GM19395 (cell line): ENCODE measurements at regions not wholly inside any gene's neighbourhood (a gene's known extent, or its start where the extent isn't known, plus 50 kb on each side); places are given as distances from the start of the nearest gene placed in this dataset.

Source experiments
- ATAC-seq: cut with Tn5 transposase; IDR thresholded peaks from one replicate; pipeline ENCODE4 v1.9.1; 2021; ENCODE audit warnings: mild to moderate bottlenecking, moderate library complexity; ENCODE audit not compliant: unreplicated experiment

DNA sequence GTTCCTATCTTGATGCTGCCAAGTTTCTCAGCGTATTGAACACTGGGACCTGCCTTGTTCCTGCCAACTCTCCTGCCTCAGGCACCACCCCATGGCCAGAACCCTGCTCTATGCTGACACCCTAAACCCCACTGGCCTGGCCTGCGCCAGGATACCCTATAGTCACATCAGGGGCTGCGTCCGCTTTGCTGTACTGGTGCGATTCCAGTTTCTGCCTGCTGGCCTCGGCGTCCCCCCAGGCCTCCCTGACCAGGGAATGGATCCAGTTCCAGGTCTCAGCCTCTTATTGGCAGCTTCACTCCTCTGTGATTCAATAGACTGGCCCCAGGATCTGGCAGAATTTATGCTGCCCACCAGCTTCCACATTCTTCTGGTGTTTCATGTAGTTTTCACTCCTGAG, 55.0 kb downstream of the GPR6 start:
- no peak for ATAC-seq

- no peak for ATAC-seq
Observed at GRCh38 chr6:110033749-110034666, 55.9 kb downstream of the GPR6 start.

GRCh38 chr6:110034667-110035036, 56.5 kb downstream of the GPR6 start:
- ATAC-seq, result no peak

DNA sequence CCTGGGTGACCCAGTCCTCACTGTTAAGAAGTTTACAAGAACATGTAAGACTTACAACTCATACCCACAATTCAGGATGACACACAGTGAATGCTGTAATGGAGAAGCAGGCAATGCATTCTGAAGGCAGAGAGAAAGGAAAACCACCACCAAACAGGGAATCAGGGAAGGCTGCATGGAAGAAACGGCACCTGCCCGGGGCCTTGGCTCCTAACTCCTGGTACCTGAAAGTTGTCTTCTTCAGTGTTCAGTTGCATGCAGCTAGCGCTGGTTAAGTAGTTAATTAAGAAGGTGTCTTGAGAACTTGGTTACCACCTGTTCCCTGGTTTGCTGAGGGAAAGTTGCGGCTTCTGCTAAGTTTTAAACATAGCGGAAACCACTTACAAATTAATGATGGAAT, 57.2 kb downstream of the GPR6 start:
- no peak for ATAC-seq

- ATAC-seq, result no peak
Observed at GRCh38 chr6:110036408-110037302, 58.5 kb downstream of the GPR6 start.

GRCh38 chr6:110037726-110038295, 59.7 kb downstream of the GPR6 start:
- no peak for ATAC-seq

- peak; percentile 90 for ATAC-seq
Observed at GRCh38 chr6:110039364-110039980, 61.4 kb downstream of the GPR6 start.

DNA sequence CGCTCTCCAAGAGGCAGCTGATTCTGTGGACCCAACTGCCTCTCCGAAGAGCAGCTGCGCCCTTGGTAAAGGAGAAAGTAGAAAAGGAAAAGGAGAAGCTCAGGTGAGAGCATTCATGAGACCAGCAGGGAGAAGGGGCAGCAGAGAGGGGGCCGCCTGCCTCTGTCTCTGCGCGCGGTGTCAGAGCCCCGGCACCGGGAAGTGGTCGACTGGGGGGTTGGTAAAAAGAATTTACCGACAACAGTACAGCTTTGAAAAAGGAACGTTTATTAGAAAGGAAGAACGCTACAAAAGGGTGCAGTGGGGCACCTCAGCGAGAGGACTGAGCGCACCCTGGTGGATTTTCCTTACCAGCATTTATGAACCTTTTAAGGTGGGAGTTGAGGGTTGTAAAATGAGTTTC, 61.9 kb downstream of the GPR6 start:
- peak; percentile 61 for ATAC-seq

GRCh38 chr6:110040716-110041115, 62.6 kb downstream of the GPR6 start:
- ATAC-seq, result no peak

DNA sequence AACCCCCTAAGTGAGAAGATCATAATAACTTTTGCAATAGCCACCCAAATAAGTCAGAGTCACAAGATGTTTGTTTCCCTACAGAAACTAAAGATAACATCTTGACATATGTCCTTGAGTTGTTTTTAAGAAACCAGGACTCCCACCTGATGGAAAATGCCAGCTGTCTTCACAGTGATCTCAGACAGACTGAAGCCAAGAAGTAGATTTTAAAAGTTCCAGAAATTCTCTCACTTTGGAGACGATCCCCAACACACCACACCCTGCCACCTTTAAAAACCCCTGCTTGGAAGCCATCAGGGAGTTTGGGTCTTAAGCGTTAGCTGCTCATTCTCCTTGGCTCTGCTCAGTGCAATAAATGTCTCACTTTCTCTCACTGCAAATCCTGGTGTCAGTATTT, 63.0 kb downstream of the GPR6 start:
- no peak for ATAC-seq

DNA sequence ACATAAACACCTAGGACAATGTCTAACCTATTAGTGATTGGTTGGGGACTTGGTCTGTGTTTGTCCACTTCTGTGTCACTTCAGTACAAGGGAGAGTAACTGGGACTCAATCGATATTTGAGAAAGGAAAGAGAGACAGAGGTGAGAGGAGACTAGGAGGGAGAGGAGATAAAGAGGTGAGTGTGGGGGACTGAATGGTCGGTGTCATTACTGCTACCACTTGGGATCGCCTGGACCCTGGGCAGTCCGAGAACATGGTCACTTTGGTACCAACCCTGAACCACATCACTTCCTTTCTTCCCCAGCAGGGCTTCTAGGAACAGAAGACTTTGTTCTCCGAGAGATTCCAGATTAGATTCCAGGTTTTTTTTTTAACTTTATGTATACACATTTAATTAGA, 63.7 kb downstream of the GPR6 start:
- no peak for ATAC-seq

DNA sequence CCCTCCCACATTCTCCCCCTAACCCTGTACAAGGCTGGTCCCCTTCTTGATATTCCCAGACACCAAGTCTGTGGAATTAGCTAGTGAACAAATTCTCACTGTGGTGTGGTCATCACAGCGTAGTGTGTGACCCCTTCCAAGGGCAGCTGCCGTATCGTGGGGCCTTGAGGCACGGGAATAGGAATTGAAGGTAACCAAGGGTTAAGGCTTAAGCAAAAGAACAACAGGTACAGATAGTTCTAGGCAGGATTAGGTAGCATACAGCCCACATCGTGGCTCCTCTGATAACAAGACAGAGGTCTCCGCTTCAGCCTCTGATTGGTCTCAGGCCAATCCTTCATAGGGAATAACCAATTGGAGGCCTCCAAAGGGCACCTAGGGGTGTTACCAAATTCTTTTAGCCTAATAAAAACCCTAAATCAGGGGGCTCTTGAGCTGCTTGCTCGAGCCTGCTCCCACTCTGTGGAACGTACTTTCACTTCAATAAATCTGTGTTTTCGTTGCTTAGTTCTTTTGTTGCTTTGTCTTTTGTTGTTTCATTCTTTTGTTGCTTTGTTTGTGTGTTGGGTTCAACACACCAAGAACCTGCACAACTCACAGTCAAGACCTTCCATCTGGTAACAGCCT, 64.7 kb downstream of the GPR6 start:
- no peak for ATAC-seq

GRCh38 chr6:110043366-110043994, 65.4 kb downstream of the GPR6 start:
- ATAC-seq, result no peak

GRCh38 chr6:110044096-110044495, 66.0 kb downstream of the GPR6 start:
- ATAC-seq, result no peak

DNA sequence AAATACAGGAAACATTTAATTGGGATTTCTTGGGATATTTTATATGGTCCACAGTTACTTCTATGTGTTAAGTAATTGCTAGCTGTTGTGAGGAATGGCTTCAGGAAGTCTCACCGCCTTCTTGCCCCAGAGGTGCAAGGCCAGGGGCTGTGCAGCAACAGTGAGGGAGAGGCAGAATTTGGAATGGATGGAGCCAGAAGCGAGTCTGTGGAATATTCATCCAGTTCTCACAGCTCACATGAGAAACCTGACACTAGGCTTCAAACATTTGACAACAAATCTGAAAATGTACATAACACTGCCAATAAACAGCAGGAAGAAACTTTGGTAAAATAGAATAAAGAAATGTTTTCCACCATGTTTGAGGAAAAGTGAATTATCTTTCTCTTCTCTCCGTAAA, 66.5 kb downstream of the GPR6 start:
- no peak for ATAC-seq

DNA sequence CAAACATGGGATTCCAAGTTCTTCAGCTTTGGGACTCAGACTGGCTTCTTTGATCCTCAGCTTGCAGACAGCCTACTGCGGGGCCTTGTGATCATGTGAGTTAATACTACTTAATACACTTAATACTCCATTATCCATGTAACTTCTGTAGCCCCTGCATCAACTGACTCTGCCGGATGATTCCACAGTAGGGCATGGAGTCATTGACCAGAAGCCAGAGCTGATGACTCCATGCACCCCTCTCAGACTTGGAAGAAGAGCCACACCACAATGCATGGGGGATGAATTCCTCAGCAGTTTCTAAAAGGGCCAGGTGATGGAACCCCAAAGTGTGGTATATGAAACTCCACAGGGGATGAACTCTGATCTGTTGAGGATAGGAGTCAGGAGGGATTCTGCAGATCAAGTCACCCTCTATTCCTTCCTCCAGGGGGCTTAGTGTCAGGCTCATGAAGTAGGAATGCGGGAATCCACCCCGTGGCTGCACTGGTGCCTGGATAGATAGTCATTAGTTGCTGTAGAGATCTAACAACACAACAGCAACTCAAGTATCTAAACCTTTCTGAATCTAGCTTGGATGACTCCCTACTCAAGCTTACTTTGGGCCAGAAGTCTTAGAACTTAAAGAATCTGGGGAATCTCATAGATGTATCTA, 70.2 kb downstream of the GPR6 start:
- no peak for ATAC-seq

DNA sequence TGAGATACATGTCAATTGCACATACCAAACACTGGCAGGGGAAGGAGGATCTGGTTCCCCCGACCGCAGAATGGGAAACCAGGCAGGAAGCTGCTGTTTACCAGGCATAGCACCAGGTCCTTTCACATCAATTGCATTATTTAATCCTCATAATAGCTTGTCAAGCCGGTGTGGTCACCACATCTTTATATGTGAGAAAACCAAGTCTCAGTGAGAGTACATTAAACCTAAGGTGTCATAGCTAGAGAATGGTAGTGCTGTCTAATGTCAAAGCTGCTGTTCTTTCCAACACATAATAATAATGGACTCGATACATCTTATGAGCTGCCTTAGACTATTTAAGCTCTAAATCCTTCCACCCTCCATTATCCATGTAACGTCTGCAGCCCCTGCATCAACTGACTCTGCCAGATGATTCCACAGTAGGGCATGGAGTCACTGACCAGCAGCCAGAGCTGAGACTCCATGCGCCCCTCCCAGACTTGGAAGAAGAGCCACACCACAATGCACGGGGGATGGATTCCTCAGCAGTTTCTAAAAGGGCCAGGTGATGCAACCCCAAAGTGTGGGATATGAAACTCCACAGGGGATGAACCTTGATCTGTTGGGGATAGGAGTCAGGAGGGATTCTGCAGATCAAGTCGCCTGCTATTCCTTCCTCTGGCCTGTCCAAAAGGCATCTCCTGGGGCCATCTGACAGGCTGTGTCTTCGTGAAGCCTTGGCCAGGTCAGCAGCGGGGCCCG, 71.8 kb downstream of the GPR6 start:
- ATAC-seq, result no peak
